ENCODE measurements at regions not wholly inside any gene's neighbourhood (a gene's known extent, or its start where the extent isn't known, plus 50 kb on each side); places are given as distances from the start of the nearest gene placed in this dataset.

- DNase-seq (ENCODE audit: low spot score), result no peak
These were observed 83.6 kb upstream of the PPARA start for GRCh38 chr22:46066691-46067090.

- DNase-seq (ENCODE audit: low spot score), result no peak
These were observed 82.9 kb upstream of the PPARA start for GRCh38 chr22:46067159-46068111.

- DNase-seq (ENCODE audit: low spot score), result peak; percentile 50
These were observed 82.1 kb upstream of the PPARA start for GRCh38 chr22:46068181-46068592.

DNA sequence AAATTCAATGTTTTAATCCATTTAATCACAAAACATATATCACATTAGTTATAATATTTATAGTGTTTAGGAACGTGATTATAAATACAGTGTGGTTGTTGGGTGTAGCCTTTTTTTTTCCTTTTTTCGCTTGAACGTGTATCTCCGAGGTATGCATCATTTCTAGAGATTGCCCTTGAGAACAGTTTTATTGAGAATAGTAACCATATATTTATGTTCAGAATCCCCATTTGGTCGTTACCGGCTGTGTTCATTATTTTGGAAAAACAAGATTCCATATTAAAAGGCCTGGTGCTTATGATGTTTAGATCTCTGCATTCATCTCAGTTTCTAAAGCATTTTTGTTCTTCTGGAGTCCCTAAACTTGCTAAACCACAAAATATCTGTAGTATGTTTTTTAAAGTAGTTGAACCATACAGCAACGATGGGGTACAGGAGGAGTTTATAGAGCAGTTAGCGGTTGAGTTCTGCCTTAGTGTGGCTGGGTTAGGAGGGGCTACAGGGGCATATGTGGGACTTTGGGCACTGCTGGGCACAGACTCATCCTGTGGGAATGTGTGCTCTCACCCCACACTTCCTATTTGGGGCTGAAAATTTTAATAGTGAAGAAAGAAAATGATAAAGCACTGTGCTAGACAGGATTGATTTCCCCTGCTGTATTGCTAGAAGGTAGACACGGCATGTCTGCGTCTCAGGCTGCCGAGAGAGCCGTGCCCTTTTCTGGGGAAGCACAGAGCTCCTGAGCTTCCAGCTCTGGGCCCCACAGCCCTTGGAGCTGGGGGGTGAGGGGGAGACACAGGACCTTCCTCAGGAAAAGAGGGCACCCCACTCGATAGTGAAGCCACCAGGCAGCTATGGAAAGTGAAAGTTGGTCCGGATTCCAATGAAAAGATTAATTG lies 81.5 kb upstream of the PPARA start:
- peak; percentile 52 for DNase-seq (ENCODE audit: low spot score)

DNA sequence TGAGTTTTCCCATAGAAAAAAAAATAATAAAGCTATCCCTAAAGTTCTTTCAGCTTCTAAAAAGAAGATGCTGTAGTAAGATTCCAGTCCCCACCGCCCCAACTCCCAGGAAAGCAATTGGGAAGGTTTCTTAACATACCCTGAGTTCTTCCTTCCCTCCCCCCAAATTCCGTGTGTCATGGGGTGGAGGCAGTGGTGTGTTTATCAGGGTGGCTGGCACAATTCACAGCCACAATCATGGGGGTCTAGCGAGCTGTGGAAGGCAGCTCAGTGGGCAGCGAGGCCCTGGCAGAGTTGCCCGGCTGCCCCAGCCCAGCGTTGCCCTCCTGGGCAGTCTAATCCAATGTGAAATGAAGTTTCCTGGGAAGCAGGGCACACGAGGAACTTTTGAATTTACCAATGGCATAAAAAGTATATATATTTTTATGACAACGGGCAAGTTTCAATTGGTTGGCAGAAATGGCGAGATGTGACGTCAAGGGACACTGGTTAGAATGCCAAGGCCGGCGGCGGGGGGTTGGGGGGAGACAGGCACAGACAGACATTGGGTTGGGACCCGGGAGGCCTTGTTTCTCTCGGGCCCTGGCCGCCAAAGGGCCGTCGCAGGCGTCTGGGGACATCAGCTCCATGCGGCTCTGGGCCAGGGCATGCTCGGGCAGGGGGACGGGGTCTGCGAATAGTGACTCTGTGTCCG lies 80.7 kb upstream of the PPARA start:
- peak; percentile 82 for DNase-seq (ENCODE audit: low spot score)

DNA sequence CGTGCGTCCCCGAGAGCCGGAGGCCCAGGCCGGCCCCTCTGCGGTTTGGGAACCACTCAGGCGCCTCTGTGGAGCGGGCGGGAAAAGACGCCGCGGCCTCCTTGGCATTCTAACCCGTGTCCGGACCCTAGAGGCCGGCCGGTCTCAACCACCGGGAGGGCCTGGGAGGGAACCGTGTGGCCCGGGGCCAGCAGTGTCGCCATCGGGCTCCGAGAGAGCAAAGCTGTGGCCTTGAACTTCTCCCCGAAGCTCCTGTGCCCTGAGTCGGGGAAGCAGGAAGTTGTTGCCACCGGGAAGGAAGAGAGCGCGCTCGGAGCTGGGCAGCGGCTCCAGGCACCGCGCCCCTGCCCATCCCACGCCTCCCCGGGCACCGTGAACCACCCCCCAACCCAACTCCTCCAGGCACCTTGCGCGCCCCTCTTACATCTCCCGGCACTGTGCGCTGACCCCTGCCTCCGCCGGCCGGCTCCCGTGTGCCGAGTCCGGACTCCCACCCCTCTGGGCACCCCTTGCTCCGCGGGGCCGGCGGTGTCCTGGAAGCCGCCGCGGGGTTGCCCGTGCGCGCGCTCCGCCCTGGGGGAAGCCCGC lies 80.0 kb upstream of the PPARA start:
- DNase-seq (ENCODE audit: low spot score), result peak; percentile 47

DNA sequence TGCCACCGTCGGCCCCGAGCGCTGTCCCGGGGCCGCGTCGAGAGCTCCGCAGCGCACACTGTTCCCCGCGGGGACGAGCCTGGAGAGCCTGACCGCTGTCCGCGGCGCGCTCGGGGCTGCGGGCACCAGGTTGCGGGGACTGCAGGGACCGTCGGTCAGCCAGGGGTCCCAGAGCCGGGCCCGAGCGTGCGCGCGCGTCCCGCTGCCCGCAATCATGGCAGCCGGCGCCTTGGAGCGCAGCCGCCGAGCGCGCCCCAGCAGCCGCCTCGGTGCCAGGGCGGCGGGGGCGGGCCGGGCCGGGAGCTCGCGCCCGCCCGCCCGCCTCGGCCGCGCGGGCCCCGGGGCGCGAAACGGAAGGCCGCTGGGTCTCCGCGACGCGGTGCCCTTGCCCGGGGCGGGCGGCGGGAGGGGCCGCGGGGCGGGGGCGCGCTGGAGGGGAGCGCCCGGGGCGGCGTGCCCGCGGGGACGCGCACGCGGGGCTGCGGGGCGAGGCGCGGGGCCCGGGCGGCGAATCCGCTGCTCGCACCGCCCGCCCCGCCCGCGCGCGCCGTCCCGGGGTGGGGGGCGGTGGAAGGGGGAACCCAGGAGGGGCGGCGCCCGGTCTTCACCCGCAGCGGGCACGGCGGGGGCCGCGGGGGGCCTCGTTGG lies 79.4 kb upstream of the PPARA start:
- peak; percentile 38 for DNase-seq (ENCODE audit: low spot score)

- DNase-seq (ENCODE audit: low spot score), result peak; percentile 76
These were observed 78.7 kb upstream of the PPARA start for GRCh38 chr22:46071451-46072109.

DNA sequence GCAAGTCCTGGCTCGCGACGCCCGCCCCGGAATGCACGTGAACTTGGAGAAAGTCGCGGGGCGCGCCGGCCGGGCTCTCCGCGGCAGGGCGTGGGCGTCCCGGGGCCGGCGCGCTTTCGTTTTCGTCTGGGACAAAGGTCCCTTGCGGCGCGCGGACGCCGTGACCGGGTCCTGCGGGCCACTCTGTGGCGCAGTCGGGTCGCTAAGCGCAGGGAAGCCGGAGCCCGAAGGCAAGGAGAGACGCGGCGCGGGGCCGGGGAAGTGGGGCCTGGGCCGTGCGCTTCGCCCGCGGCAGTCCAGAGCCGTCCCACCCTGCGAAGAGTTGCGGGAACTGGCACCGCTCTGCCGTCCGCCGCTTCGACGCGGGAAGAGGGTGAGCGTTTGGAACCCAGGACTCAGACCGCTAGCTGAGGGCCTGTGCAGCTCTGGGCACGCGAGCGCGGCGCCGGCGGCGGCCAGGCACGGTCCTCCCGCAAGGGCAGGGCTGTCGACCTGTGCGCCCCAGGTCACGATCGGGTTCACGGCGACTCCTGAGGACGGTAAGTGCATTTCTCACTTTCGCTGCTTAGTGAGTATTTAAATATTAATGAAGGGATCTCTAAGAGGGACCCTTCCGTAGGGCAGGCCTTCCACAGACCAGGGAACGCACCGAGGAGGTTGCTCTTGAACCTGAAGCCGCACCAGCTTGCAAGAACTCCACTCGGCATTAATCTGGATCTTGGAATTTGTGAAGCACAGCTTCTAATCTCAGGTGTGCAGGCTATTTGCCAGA lies 78.0 kb upstream of the PPARA start:
- peak; percentile 40 for DNase-seq (ENCODE audit: low spot score)

DNA sequence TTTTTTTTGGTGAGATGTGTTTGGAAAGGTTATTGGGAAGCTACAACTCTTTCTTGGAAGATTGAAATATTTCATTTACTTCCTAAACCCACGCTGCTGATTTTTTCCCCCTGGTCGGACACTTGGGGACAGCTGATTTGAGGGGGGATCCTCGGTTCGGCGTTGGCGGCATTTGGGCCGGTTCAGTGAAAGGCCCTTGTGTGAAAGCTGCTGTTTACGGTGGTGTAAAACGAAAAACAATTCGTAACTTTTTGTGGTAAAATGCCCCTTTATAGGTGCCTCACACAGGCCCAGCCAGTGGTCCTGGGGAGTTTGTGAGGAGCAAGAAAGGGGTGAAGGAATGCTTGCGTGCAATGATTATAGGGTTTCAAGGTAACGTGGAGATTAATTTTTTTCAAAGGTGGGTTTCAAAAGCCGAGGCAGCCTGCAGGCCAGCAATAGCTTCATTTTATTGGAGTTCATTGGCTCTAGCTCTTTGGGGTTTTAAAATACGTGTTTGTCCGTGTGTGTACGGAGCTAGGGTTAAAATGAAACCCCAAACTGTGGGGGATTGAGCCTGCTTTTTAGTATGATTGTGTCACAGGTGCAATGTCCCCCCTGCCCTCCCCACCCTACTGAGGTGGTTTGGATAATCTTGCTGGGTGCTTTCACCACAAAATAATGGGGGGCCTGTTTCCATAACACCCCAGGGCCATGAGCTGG lies 77.2 kb upstream of the PPARA start:
- no peak for DNase-seq (ENCODE audit: low spot score)

DNA sequence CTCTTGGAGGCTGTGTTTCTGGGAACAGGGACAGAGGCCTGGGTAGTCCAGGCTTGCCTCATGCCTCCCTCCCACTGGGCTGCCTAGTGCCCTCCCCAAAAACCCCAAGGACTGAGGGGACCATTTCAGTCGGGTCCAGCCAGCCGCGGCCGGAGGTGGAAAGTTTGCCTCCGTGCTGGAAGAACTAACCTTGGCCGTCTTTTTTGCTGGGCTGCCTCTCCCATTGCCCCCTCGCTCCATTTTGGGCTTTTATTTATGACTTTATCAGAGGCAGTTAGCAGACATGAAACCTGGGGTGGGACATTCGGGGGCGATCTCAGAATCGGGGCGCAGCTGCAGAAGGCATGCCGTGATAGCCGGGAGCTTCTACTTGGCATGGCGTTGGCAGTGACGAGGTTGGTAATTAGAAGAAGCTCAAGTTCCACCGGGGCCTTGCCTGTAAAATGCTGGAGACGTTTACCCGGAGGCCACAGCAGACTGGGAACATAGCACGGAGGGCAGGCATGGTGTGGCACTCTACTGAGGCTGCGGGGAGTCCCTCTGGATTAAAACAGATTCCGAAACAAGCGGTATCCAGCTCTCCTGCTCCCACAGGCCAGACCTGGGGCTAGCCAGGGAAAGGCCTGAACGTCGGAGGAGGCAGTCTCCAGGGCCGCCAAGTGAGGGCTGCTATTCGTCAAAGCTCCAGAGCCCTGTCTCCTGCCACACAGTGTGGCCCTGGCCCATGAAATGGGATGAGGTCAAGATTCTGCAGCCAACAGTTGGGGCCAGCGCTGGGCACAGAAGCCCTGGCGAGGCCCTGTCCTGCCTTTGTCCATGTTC lies 76.4 kb upstream of the PPARA start:
- peak; percentile 37 for DNase-seq (ENCODE audit: low spot score)

GRCh38 chr22:46074771-46075551 lies 75.4 kb upstream of the PPARA start:
- DNase-seq (ENCODE audit: low spot score), result no peak

GRCh38 chr22:46075764-46076531 lies 74.4 kb upstream of the PPARA start:
- DNase-seq (ENCODE audit: low spot score), result peak; percentile 18

DNA sequence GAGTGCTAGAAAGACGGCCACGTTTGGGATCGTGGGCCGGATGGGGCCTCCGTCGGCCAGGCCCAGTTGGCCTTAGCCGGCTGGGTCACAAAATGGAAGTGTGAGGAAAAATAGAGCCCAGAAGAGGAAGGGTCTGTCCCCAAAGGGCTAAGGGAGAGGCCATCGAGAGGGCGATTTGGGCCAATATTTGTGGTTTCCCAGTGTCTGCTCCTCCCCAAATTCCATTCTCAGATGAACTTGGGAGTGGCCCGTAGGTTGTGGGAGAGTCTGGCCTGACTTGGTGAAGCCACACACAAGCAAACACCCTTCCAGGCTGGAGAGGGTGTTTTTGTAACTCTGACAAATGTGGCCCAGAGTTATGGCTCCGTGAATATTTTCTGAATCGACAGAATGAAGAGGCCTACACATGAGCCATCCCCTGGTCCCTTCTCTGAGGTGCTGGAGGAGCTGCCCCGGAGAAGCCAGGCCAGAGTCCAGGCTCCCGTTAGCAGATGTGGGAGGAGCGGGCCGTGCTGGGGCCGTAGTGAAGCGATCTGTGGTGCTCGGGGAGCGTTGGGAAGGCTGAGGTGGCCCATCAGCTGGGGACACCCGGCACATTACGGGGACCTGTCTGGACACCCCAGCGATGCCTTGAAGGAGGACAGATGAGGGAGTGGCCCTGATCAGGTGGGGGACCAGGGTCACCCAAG lies 73.5 kb upstream of the PPARA start:
- DNase-seq (ENCODE audit: low spot score), result peak; percentile 17

DNA sequence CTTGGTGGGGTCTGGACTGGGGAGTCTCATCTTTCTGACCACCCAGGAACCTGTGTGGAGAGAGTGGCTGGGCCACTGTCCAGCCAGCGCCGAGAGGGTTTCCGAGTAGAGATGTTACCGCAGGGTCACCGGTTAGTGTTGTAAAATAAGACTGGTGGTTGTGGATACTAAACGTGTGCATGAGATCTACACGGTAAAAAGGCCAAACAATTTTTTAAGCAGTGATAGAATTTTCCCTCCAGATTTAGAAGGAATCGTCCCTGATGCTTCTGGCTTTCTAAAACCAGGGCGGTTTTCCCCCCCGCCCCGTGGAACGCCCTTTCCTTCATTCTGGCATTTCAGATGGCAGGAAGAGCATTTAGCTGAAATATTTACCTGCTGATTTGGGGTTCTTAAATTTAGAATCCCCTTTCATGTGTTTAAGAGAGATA lies 72.6 kb upstream of the PPARA start:
- peak; percentile 16 for DNase-seq (ENCODE audit: low spot score)
